Nephron (organoid): ENCODE measurements at regions not wholly inside any gene's neighbourhood (a gene's known extent, or its start where the extent isn't known, plus 50 kb on each side); places are given as distances from the start of the nearest gene placed in this dataset.

Source experiments
- H3K27ac Mint-ChIP-seq, 3 experiments: 2 replicates each; pipeline ENCODE4 v1.8.0; 2020; ENCODE audit warnings: mixed read lengths in 3 of 3, mild to moderate bottlenecking in 2 of 3, moderate library complexity in 1 of 3
- H3K27me3 Mint-ChIP-seq: 2 replicates; pipeline ENCODE4 v1.8.0; 2021; ENCODE audit warnings: low read depth, mild to moderate bottlenecking, moderate library complexity, mixed read lengths
- H3K36me3 Mint-ChIP-seq: 2 replicates; pipeline ENCODE4 v1.8.0; 2020; ENCODE audit warnings: low read depth, mixed read lengths
- H3K4me1 Mint-ChIP-seq: 2 replicates; pipeline ENCODE4 v1.8.0; 2020; ENCODE audit warnings: mixed read lengths
- H3K4me3 Mint-ChIP-seq, 3 experiments: 2 replicates each; pipeline ENCODE4 v1.8.0; 2020; ENCODE audit warnings: mild to moderate bottlenecking in 3 of 3, mixed read lengths in 3 of 3, moderate library complexity in 2 of 3
- H3K9me3 Mint-ChIP-seq: 2 replicates; pipeline ENCODE4 v1.8.0; 2020; ENCODE audit warnings: mixed read lengths
- TF ChIP-seq, protein P1 (sequence below), 3 experiments: fragments of 200-600 bp; sonication (generic); IDR thresholded peaks; one replicate each; pipeline ENCODE4 v1.5.0; 2021; ENCODE audit warnings: antibody characterized with exemption in 3 of 3; ENCODE audit not compliant: unreplicated experiment in 3 of 3

DNA sequence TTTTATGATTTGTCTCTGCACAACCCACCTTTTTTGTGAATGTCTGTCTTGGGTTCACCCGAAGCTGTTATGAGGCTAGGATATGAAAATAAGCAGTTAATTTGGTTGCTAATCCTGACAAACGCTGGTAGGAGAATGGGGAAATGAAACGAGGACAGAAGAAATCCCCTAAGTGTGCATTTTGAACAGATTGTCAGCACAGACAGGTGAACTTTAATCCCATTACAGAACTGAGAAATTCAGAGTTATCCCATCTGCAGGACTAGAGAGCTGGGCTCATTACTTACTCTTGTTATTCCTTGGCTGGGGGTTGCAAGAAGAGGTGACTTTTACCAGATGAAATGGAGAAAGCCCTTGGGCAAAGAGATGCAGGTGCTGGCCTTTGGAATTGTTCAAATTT, 123.3 kb upstream of the NYAP2 start:
- Mint-ChIP-seq H3K27ac (no peak overlapping the region), H3K4me1 (no peaks in the 10 kb centered on the region), H3K27me3 (no peaks in the 10 kb centered on the region), H3K36me3 (no peaks in the 10 kb centered on the region), H3K4me3 (no peak overlapping the region), H3K9me3 (peaks cover 2% of the 10 kb centered on the region)
- TF ChIP-seq, protein P1, sequence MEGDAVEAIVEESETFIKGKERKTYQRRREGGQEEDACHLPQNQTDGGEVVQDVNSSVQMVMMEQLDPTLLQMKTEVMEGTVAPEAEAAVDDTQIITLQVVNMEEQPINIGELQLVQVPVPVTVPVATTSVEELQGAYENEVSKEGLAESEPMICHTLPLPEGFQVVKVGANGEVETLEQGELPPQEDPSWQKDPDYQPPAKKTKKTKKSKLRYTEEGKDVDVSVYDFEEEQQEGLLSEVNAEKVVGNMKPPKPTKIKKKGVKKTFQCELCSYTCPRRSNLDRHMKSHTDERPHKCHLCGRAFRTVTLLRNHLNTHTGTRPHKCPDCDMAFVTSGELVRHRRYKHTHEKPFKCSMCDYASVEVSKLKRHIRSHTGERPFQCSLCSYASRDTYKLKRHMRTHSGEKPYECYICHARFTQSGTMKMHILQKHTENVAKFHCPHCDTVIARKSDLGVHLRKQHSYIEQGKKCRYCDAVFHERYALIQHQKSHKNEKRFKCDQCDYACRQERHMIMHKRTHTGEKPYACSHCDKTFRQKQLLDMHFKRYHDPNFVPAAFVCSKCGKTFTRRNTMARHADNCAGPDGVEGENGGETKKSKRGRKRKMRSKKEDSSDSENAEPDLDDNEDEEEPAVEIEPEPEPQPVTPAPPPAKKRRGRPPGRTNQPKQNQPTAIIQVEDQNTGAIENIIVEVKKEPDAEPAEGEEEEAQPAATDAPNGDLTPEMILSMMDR (IDR thresholded peaks at IDR 0.05; ENCODE audit: unreplicated experiment in 3 of 3) = no peak

DNA sequence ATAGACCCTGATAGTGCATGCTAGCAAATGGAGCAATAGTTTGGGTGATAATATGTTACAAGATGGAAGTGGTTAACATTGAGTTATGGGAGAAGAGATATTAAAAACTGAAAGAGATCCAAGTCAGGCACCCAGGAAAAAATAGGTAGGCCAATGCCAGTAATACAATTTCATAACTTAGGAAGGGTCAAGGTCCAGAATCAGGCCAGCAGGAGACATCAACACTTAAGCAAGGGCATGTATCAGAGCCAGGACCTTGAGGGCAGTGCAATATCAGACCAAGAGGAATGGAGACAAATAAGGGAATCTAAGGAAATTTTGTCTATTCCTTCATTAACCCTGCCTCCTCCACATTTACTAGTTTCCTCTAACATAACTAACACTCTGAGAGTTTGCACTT, 124.1 kb upstream of the NYAP2 start:
- no peaks in the 10 kb centered on the region for H3K27me3 Mint-ChIP-seq
- no peak overlapping the region for H3K4me3 Mint-ChIP-seq
- no peaks in the 10 kb centered on the region for H3K4me1 Mint-ChIP-seq
- H3K9me3 Mint-ChIP-seq = no peaks in the 10 kb centered on the region
- H3K36me3 Mint-ChIP-seq = no peaks in the 10 kb centered on the region
- TF ChIP-seq, protein P1 (IDR thresholded peaks at IDR 0.05; ENCODE audit: unreplicated experiment in 3 of 3) = no peak
- H3K27ac Mint-ChIP-seq = no peak overlapping the region

DNA sequence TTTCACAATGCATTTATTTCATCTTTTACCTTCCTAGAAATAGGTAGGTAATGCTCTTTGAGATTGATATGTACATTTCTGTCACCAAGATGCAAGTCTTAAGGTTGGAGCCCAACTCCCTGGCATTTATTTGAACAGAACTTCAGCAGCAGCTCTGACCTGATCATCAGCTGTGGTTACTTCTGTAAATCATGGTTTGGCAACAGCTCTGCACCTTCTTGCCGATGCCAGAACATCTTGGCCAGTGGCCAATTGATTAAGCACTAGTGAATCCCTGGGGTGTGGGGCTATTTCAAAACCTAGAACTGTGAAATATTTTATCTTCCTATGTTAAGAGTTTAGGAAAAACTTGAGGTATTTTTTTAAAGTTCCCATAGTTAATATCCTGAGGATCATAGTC, 124.8 kb upstream of the NYAP2 start:
- Mint-ChIP-seq H3K27me3 (no peaks in the 10 kb centered on the region), H3K36me3 (no peaks in the 10 kb centered on the region), H3K9me3 (no peaks in the 10 kb centered on the region), H3K27ac (no peak overlapping the region), H3K4me1 (no peaks in the 10 kb centered on the region), H3K4me3 (no peak overlapping the region)
- TF ChIP-seq, protein P1 (IDR thresholded peaks at IDR 0.05; ENCODE audit: unreplicated experiment in 3 of 3) = no peak

DNA sequence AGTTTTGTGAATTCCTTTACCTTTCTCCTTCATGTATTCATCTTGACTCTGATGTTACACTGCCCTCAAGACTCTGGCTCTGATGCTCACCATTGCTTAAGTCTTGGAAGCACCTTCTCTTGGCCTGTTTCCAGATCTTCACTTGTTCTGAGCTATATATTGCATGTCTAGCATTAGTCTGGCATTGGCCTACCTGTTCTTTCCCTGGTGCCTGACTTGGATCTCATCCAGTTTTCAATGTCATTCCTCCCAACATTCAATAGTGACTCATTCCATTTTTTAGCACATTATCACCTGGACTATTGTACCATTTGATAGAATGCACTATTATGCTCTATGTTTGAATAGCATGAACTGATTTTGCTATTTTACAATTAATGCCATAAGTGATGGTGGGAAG, 127.3 kb upstream of the NYAP2 start:
- H3K27me3 Mint-ChIP-seq = no peaks in the 10 kb centered on the region
- no peaks in the 10 kb centered on the region for H3K9me3 Mint-ChIP-seq
- H3K4me3 Mint-ChIP-seq = no peak overlapping the region
- TF ChIP-seq, protein P1 (IDR thresholded peaks at IDR 0.05; ENCODE audit: unreplicated experiment in 3 of 3) = no peak
- H3K36me3 Mint-ChIP-seq = no peaks in the 10 kb centered on the region
- no peak overlapping the region for H3K27ac Mint-ChIP-seq
- no peaks in the 10 kb centered on the region for H3K4me1 Mint-ChIP-seq

DNA sequence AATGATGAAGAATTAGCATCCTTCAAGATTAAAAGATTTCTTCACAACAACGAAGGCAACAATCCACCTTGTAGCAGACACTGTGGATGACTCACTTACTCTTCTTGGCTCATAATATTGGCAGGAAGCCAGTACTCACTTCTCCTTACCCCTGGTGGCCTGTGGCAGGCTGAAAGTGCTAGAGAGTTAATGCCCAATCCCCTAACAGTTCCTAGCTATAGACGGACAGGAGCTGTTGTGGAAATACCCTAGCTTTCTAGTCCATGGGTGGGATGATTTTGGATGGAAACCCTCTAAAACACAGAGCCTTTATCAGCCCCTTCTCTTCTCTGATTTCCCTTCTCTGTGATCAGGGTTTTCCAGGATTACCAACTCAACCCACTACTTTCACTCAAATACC, 128.6 kb upstream of the NYAP2 start:
- Mint-ChIP-seq H3K9me3 (no peaks in the 10 kb centered on the region), H3K27ac (no peak overlapping the region), H3K27me3 (no peaks in the 10 kb centered on the region), H3K4me1 (no peaks in the 10 kb centered on the region), H3K4me3 (no peak overlapping the region), H3K36me3 (no peaks in the 10 kb centered on the region)
- TF ChIP-seq, protein P1 (IDR thresholded peaks at IDR 0.05; ENCODE audit: unreplicated experiment in 3 of 3) = no peak

DNA sequence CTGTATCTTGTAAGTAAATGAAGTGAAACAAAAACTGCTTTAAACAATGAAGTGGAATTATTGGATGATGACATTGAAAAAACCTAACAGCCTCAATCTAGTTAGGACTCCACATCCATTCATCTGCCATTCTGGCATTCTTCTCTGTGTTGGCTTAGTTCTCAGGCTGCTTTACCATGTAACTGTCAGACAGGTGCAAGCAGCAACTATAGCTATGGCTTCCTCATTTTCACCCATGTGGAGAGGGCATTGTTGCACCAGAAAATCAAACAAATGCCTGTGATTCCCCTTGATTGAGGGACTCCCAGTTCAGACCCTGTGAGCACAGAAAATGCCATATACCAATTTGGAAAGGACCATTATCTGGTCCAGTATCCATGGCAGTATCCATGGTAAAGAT, 129.5 kb upstream of the NYAP2 start:
- Mint-ChIP-seq H3K27ac (no peak overlapping the region), H3K9me3 (peaks cover 3% of the 10 kb centered on the region)

More for the DNA sequence above, 129.5 kb upstream of the NYAP2 start:
- H3K36me3 Mint-ChIP-seq = no peaks in the 10 kb centered on the region
- H3K4me3 Mint-ChIP-seq = no peak overlapping the region
- H3K4me1 Mint-ChIP-seq = no peaks in the 10 kb centered on the region
- TF ChIP-seq, protein P1 (IDR thresholded peaks at IDR 0.05; ENCODE audit: unreplicated experiment in 3 of 3) = no peak
- no peaks in the 10 kb centered on the region for H3K27me3 Mint-ChIP-seq
